ENCODE measurements at regions not wholly inside any gene's neighbourhood (a gene's known extent, or its start where the extent isn't known, plus 50 kb on each side); places are given as distances from the start of the nearest gene placed in this dataset.

- TF ChIP-seq TAF1 (IDR thresholded peaks at IDR 0.05; ENCODE audit: borderline replicate concordance, low read depth, low read length): no peak
- TF ChIP-seq POLR2A (IDR thresholded peaks at IDR 0.05; ENCODE audit: low read depth, low read length): no peak
- no peak for TF ChIP-seq POLR2AphosphoS5 (IDR thresholded peaks at IDR 0.05; ENCODE audit: low read depth, low read length)
These were observed 485.2 kb upstream of the SALL3 start for GRCh38 chr18:78494204-78495085.

All from GM12892 (cell line).